ENCODE measurements at regions not wholly inside any gene's neighbourhood (a gene's known extent, or its start where the extent isn't known, plus 50 kb on each side); places are given as distances from the start of the nearest gene placed in this dataset.

DNA sequence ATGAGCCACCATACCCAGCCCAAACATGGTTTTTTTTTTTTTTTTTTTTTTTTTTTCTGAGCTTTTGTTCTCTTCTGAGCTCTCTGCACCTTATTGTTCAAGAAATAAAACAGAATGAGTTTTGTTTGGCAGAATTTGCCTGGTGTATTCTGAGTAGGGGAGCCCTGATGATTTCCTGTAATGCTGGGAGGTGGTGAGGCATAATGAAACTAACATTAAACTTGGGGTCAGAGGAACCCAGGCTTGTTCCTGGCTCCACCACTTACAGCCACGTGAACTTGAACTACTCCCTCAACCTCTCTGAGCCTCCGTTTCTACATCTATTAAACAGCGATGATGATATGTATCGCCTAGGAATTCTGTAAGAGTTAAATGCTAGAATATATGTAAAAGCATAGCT, 276.3 kb upstream of the CRY1 start:
- ATAC-seq = no peak
- TF ChIP-seq ZFP3 (CRISPR knock-in tag; IDR thresholded peaks at IDR 0.05) = no peak
- TF ChIP-seq ZNF8 (CRISPR knock-in tag; IDR thresholded peaks at IDR 0.05) = no peak

DNA sequence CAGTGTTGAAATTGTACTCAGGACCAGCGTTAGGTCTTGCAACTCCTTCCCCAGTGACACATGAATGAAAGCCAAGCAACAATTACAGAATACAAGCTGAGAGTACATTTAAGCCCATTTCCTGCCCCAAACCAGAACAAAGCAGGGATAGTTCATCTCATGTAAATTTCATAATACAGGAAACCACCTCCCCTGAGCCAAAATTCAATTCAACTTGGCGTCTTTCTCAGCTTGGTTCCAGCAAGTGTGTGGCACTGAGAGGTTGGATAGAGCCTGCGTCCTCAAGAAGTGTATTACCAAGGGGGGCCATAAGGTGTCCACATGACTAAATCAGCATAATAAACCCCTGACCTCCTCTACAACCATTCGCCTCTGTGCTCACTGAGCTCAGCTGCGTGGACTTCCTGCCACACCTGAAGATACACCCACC, 278.9 kb upstream of the CRY1 start:
- ATAC-seq = no peak
- TF ChIP-seq PPARA (CRISPR knock-in tag; IDR thresholded peaks at IDR 0.05; ENCODE audit: borderline replicate concordance) (no peak), ZC3H10 (CRISPR knock-in tag; IDR thresholded peaks at IDR 0.05) (no peak)

DNA sequence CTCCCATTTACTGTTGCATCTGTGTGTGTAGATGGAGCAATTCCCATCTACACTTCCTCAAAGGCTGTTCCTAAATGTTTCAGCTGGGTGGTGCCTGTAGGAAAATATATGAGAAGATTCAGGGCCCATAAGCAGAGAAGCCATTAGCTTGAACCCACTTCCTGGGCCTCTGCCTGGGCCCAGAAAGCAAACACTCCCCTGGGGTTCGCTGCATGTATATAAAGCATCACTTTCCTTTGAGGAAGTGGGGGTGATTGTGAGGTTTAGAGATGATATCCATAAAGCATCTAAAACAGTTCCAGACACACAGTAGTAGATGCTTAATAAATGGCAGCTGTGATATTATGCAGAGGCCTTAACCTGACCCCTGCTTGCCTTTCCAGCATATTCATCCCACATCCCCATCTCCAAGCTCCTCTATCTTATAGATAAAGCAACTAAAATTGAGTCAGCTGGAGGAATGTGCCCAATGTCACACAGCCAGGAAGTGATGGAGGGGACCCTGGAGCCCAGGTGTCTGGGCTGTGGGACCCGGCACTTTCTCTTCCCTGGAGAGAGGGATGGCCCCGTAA, 280.0 kb upstream of the CRY1 start:
- TF ChIP-seq ISL1 (CRISPR knock-in tag; IDR thresholded peaks at IDR 0.05) (no peak), TCF4 (CRISPR knock-in tag; IDR thresholded peaks at IDR 0.05; ENCODE audit: borderline replicate concordance) (peak; percentile 85)
- TF ChIP-seq, protein P1, sequence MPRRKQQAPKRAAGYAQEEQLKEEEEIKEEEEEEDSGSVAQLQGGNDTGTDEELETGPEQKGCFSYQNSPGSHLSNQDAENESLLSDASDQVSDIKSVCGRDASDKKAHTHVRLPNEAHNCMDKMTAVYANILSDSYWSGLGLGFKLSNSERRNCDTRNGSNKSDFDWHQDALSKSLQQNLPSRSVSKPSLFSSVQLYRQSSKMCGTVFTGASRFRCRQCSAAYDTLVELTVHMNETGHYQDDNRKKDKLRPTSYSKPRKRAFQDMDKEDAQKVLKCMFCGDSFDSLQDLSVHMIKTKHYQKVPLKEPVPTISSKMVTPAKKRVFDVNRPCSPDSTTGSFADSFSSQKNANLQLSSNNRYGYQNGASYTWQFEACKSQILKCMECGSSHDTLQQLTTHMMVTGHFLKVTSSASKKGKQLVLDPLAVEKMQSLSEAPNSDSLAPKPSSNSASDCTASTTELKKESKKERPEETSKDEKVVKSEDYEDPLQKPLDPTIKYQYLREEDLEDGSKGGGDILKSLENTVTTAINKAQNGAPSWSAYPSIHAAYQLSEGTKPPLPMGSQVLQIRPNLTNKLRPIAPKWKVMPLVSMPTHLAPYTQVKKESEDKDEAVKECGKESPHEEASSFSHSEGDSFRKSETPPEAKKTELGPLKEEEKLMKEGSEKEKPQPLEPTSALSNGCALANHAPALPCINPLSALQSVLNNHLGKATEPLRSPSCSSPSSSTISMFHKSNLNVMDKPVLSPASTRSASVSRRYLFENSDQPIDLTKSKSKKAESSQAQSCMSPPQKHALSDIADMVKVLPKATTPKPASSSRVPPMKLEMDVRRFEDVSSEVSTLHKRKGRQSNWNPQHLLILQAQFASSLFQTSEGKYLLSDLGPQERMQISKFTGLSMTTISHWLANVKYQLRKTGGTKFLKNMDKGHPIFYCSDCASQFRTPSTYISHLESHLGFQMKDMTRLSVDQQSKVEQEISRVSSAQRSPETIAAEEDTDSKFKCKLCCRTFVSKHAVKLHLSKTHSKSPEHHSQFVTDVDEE (CRISPR knock-in tag; IDR thresholded peaks at IDR 0.05) = 0 out of 2 replicates have a peak, but pooled peaks have one; percentile 24
- peak; percentile 35; the same call in 1 of the 3 replicates for ATAC-seq

DNA sequence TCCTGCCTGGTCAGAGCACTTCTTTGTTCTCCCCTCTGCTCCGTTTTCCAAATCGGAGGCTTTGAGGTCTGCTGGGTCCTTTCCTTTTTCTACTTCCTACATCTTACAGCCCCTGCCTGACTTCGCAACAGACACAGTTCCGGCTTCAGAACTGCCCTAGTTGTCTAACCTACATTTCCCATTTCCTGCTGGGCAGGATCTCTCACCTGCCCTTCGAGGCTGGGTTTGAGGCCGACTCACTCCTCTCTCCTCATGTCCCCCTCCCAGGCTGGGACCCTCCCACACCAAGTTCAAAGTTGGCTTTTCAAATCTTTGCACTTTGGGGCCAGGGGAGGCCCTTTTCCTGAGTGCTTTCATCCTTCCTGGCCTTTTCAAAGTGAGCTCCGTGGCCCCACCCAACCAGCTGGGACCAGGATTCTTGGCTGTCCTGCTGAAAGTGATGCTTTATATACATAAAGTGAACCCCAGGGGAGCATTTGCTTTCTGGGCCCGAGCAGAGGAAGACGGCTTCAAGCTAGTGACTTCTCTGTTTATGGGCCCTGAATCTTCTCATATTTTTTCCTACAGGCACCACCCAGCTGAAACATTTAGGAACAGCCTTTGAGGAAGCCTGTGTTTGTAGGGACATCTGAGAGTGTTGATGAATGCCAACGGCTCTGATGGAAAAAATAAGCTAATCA, 281.0 kb upstream of the CRY1 start:
- TF ChIP-seq SNAI2 (CRISPR knock-in tag; IDR thresholded peaks at IDR 0.05) (no peak), ZC3H10 (CRISPR knock-in tag; IDR thresholded peaks at IDR 0.05) (no peak), CSDC2 (CRISPR knock-in tag; IDR thresholded peaks at IDR 0.05) (no peak), RARB (CRISPR knock-in tag; IDR thresholded peaks at IDR 0.05) (no peak), ARNTL (CRISPR knock-in tag; IDR thresholded peaks at IDR 0.05; ENCODE audit: borderline replicate concordance, low read depth) (no peak), ZFP3 (CRISPR knock-in tag; IDR thresholded peaks at IDR 0.05) (no peak), ISL1 (CRISPR knock-in tag; IDR thresholded peaks at IDR 0.05) (no peak), ZNF565 (CRISPR knock-in tag; conservative IDR thresholded peaks at IDR 0.05; ENCODE audit: low read depth) (no peak), OSR1 (CRISPR knock-in tag; IDR thresholded peaks at IDR 0.05) (no peak), BACH2 (CRISPR knock-in tag; IDR thresholded peaks at IDR 0.05; ENCODE audit: borderline replicate concordance) (no peak), ESRRG (CRISPR knock-in tag; IDR thresholded peaks at IDR 0.05) (no peak), ZFP30 (CRISPR knock-in tag; IDR thresholded peaks at IDR 0.05) (no peak), PPARA (CRISPR knock-in tag; IDR thresholded peaks at IDR 0.05; ENCODE audit: borderline replicate concordance) (no peak), ZNF70 (CRISPR knock-in tag; IDR thresholded peaks at IDR 0.05) (no peak), TCF4 (CRISPR knock-in tag; IDR thresholded peaks at IDR 0.05; ENCODE audit: borderline replicate concordance) (no peak)
- TF ChIP-seq, protein P1 (CRISPR knock-in tag; IDR thresholded peaks at IDR 0.05) = no peak
- TF ChIP-seq, protein P2, sequence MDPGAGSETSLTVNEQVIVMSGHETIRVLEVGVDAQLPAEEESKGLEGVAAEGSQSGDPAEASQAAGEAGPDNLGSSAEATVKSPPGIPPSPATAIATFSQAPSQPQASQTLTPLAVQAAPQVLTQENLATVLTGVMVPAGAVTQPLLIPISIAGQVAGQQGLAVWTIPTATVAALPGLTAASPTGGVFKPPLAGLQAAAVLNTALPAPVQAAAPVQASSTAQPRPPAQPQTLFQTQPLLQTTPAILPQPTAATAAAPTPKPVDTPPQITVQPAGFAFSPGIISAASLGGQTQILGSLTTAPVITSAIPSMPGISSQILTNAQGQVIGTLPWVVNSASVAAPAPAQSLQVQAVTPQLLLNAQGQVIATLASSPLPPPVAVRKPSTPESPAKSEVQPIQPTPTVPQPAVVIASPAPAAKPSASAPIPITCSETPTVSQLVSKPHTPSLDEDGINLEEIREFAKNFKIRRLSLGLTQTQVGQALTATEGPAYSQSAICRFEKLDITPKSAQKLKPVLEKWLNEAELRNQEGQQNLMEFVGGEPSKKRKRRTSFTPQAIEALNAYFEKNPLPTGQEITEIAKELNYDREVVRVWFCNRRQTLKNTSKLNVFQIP (CRISPR knock-in tag; IDR thresholded peaks at IDR 0.05; ENCODE audit: borderline replicate concordance, low read depth) = no peak
- TF ChIP-seq, protein P3, sequence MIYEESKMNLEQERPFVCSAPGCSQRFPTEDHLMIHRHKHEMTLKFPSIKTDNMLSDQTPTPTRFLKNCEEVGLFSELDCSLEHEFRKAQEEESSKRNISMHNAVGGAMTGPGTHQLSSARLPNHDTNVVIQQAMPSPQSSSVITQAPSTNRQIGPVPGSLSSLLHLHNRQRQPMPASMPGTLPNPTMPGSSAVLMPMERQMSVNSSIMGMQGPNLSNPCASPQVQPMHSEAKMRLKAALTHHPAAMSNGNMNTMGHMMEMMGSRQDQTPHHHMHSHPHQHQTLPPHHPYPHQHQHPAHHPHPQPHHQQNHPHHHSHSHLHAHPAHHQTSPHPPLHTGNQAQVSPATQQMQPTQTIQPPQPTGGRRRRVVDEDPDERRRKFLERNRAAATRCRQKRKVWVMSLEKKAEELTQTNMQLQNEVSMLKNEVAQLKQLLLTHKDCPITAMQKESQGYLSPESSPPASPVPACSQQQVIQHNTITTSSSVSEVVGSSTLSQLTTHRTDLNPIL (CRISPR knock-in tag; IDR thresholded peaks at IDR 0.05; ENCODE audit: low read depth) = no peak
- TF ChIP-seq, protein P4, sequence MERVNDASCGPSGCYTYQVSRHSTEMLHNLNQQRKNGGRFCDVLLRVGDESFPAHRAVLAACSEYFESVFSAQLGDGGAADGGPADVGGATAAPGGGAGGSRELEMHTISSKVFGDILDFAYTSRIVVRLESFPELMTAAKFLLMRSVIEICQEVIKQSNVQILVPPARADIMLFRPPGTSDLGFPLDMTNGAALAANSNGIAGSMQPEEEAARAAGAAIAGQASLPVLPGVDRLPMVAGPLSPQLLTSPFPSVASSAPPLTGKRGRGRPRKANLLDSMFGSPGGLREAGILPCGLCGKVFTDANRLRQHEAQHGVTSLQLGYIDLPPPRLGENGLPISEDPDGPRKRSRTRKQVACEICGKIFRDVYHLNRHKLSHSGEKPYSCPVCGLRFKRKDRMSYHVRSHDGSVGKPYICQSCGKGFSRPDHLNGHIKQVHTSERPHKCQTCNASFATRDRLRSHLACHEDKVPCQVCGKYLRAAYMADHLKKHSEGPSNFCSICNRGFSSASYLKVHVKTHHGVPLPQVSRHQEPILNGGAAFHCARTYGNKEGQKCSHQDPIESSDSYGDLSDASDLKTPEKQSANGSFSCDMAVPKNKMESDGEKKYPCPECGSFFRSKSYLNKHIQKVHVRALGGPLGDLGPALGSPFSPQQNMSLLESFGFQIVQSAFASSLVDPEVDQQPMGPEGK (CRISPR knock-in tag; IDR thresholded peaks at IDR 0.05; ENCODE audit: borderline replicate concordance) = no peak
- TF ChIP-seq, protein P5, sequence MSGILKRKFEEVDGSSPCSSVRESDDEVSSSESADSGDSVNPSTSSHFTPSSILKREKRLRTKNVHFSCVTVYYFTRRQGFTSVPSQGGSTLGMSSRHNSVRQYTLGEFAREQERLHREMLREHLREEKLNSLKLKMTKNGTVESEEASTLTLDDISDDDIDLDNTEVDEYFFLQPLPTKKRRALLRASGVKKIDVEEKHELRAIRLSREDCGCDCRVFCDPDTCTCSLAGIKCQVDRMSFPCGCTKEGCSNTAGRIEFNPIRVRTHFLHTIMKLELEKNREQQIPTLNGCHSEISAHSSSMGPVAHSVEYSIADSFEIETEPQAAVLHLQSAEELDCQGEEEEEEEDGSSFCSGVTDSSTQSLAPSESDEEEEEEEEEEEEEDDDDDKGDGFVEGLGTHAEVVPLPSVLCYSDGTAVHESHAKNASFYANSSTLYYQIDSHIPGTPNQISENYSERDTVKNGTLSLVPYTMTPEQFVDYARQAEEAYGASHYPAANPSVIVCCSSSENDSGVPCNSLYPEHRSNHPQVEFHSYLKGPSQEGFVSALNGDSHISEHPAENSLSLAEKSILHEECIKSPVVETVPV (CRISPR knock-in tag; IDR thresholded peaks at IDR 0.05) = no peak
- ATAC-seq = no peak
